Ovary (tissue), 7 donors: ENCODE measurements at regions not wholly inside any gene's neighbourhood (a gene's known extent, or its start where the extent isn't known, plus 50 kb on each side); places are given as distances from the start of the nearest gene placed in this dataset.

Experiments
- DNase-seq, 5 donors: peaks; one replicate each; pipeline ENCODE4 v3.0.0-alpha.2; 2019 to 2020
- H3K27ac ChIP-seq, 2 donors: fragments of 200-600 bp; one replicate each; pipeline versions ENCODE4 v1.5.1 to v1.8.0; 2019 to 2022
- H3K27me3 ChIP-seq: fragments of 200-600 bp; one replicate; pipeline ENCODE4 v1.8.0; 2022
- H3K36me3 ChIP-seq: fragments of 200-600 bp; sonication (generic); one replicate; pipeline ENCODE4 v1.5.1; 2019
- H3K4me1 ChIP-seq: one replicate; pipeline ENCODE4 v1.8.1; 2013; ENCODE audit warnings: mild to moderate bottlenecking, moderate library complexity; ENCODE audit not compliant: insufficient read depth
- H3K4me3 ChIP-seq: fragments of 200-600 bp; sonication (generic); one replicate; pipeline ENCODE4 v1.5.1; 2017
- H3K9me3 ChIP-seq, 2 donors: fragments of 200-600 bp in 1 of 2; sonication (generic) in 1 of 2; one replicate each; pipeline versions ENCODE4 v1.5.1 to v1.8.1; 2013 to 2019; ENCODE audit warnings: mild to moderate bottlenecking in 1 of 2, moderate library complexity in 1 of 2
- CTCF ChIP-seq, 3 donors: fragments of 450-650 bp in 2 of 3; fragments of 200-600 bp in 1 of 3; IDR thresholded peaks; one replicate each; pipeline versions ENCODE4 v1.5.1 to v1.8.0; 2016 to 2022; ENCODE audit warnings: antibody characterized with exemption in 3 of 3, mild to moderate bottlenecking in 1 of 3
- EP300 ChIP-seq: sonication (generic); formaldehyde crosslinking; IDR thresholded peaks from one replicate; pipeline ENCODE4 v1.6.1; 2017; ENCODE audit warnings: antibody characterized with exemption
- POLR2A ChIP-seq: fragments of 450-650 bp; IDR thresholded peaks from one replicate; pipeline ENCODE4 v1.6.1; 2017; ENCODE audit warnings: antibody characterized with exemption, mild to moderate bottlenecking, moderate library complexity
- WGBS, 3 donors: extraction: QIAGEN DNeasy Blood & Tissue Kit in 1 of 3; methylation state at CpG; one replicate each; pipeline versions ENCODE4 v1.1.5 to v1.1.7; 2013 to 2017; 5-methylcytosine and 5-hydroxymethylcytosine counted together
- intact Hi-C, 4 donors: fragments of 100-400 bp; cut with DNase I; formaldehyde crosslinking; loops; one replicate each; pipeline versions ENCODE4 v1.11.0 to v1.15.1; 2022 to 2023
- donor health status: DM: no; HTN: no; CAD: no; lungs with moderate emphysema.
- donor health status: DM: no; HTN: no; CAD: no.
- donor health status: Bipolar disorder and iron deficiency.
- donor health status: DM: no; HTN: no; CAD: no.
- donor health status: DM: yes; HTN: yes; CAD: no.

DNA sequence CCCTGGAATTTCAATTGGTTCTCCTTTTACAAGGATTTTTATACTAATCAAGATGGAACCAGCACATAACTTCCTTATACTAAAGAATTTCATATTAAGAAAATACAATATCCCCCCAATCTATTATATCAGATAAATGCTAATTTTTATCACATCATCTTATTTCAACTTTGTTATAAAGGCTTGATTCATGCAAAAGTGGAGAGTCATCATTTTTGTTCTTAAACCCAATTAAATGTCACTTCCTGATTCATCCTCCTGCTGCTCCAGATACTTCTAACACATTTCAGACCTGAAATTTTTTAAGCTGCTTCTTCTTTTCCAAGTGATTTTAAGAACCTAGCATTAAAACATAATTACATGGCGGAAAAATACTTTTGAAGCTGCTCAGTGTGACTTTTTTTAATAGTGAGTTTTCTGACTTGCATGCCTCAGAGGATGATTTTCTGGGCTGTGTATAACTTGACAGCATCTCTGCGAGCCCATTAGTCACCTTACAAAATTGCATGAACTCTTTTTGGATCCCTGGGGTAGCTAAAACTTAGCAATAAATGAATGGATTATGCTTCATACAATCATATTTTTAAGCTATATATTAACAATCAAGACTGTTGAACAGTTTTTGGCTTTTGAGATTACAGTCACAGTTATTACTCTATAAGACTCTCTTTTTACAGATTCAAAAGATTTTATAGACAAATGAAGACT, 134.1 kb downstream of the ELOVL4 start:
- no peak overlapping the region for H3K4me3 ChIP-seq
- no peak for DNase-seq
- no peaks in the 10 kb centered on the region for H3K27me3 ChIP-seq
- no peaks in the 10 kb centered on the region for H3K4me1 ChIP-seq
- intact Hi-C loops, result no loop called here
- WGBS, 3 donors, result 70 to 76% (median 74%) methylated on average over 2 of the region's 2 CpGs
- TF ChIP-seq POLR2A (no peak), EP300 (no peak), CTCF (IDR thresholded peaks at IDR 0.05) (no peak)
- H3K27ac ChIP-seq, result no peak overlapping the region
- H3K9me3 ChIP-seq, result no peaks in the 10 kb centered on the region
- H3K36me3 ChIP-seq, result no peaks in the 10 kb centered on the region

DNA sequence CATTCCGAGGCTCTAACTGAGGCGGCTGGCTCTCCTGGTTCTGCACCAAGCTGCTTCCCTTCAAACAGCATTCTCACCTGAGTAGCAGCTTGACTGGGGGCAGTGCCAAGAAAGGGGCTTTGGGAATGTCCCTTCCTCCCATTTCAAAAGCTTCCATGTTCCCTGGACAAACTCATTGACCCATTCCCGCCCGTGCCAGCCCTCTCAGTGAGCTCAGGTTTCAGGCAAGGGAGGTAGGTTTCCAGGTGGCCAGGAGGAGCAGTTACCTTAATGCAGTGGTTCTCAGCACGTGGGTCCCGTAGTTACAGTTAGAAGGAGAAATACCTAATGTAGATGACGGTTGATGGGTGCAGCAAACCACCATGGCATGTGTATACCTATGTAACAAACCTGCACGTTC, 135.2 kb downstream of the ELOVL4 start:
- Histone ChIP-seq H3K4me1 (no peaks in the 10 kb centered on the region), H3K4me3 (no peak overlapping the region), H3K27ac (no peak overlapping the region), H3K9me3 (no peaks in the 10 kb centered on the region), H3K27me3 (no peaks in the 10 kb centered on the region), H3K36me3 (no peaks in the 10 kb centered on the region)
- intact Hi-C loops, result no loop called here
- TF ChIP-seq POLR2A, result no peak
- TF ChIP-seq EP300, result no peak
- no peak for TF ChIP-seq CTCF (IDR thresholded peaks at IDR 0.05)
- 88 to 91% (median 91%) methylated on average over 8 of the region's 8 CpGs for WGBS, 3 donors
- DNase-seq, result no peak

GRCh38 chr6:79810871-79811270, 136.5 kb downstream of the ELOVL4 start:
- Histone ChIP-seq H3K4me3 (no peak overlapping the region), H3K27ac (no peak overlapping the region), H3K4me1 (no peaks in the 10 kb centered on the region), H3K27me3 (no peaks in the 10 kb centered on the region), H3K9me3 (no peaks in the 10 kb centered on the region), H3K36me3 (no peaks in the 10 kb centered on the region)
- intact Hi-C loops, result no loop called here
- WGBS, 3 donors, result 43 to 61% (median 55%) methylated on average over 3 of the region's 3 CpGs
- TF ChIP-seq EP300, result no peak
- no peak for TF ChIP-seq POLR2A
- no peak for TF ChIP-seq CTCF (IDR thresholded peaks at IDR 0.05)
- no peak for DNase-seq

DNA sequence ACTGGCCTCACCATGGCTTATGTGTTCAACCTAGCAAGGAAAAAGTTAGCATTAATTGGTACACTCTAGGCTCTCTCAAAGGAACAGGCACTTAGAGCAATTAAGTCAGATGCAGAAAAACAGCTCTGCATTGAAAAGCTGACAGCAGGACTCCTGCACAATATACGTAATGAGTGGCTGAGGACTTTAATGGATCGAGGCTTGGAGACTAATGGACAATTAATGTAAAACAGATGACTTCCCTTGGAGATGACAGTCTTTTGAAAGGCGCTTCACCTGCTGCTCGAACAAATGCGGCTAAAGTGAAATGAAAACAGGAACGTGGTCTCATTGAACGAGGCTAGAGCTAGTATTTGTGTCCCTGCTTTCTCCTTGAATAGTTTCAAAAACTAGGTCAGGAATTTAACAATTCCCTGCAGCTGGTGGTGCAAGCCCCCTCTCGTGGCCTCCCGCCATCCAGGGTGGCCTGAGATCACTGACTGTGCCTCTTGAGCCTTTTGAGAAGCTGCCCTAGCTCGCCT, 137.1 kb downstream of the ELOVL4 start:
- no peaks in the 10 kb centered on the region for H3K36me3 ChIP-seq
- no peak overlapping the region for H3K4me3 ChIP-seq
- no peak overlapping the region for H3K27ac ChIP-seq
- H3K4me1 ChIP-seq, result no peaks in the 10 kb centered on the region
- no peaks in the 10 kb centered on the region for H3K27me3 ChIP-seq
- WGBS, 3 donors, result 46 to 51% (median 48%) methylated on average over 10 of the region's 10 CpGs
- TF ChIP-seq CTCF (IDR thresholded peaks at IDR 0.05) (no peak), POLR2A (no peak), EP300 (no peak)
- no peak for DNase-seq
- intact Hi-C loops, result no loop called here
- no peaks in the 10 kb centered on the region for H3K9me3 ChIP-seq
